ENCODE measurements at regions not wholly inside any gene's neighbourhood (a gene's known extent, or its start where the extent isn't known, plus 50 kb on each side); places are given as distances from the start of the nearest gene placed in this dataset.

DNA sequence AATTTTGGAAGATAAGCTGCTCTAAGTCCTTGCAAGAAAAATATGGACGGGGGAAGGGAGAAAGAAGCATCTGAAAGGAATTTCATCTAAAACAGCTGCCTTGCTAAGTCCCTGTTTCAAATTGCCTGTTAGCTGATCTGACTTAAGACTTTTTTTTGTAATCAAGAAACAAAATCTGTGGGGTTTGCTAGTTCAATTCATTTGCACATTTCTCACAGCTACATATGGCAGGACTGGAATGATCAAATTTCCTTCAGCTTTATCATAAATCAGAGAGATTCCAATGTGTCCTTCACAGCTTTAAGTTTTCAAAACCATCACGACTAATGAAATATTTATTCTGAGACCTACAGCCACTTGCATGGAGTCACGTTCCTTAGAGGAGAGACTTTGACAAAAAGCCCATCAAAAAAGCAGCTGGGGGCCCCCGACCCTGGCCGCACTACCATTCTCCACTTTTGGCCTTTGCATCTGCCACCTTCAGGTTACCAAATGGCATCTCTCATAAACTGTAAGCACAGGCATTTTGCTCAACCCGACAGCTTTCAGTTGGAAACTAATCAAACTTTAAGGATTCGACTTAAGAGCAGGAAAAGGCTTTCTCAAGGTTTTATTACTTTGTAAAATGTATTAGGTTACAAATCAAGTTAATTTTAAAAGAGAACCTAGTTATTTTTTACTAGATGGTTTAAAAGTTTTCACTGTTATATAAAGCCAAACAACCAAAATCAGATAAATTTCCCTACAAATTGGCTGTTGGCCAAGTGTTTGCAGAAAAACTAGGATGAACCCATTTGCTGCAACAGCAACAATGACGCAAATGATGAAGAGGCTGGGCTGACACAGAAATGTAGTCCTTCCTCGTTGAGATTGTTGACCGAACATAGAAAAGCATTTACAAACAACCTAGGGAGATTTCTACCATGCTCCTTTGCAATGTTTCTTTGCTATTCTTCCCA is 100.4 kb upstream of the RND3 start:
- H3K27ac ChIP-seq: no peak overlapping the region
- TF ChIP-seq, protein P1, sequence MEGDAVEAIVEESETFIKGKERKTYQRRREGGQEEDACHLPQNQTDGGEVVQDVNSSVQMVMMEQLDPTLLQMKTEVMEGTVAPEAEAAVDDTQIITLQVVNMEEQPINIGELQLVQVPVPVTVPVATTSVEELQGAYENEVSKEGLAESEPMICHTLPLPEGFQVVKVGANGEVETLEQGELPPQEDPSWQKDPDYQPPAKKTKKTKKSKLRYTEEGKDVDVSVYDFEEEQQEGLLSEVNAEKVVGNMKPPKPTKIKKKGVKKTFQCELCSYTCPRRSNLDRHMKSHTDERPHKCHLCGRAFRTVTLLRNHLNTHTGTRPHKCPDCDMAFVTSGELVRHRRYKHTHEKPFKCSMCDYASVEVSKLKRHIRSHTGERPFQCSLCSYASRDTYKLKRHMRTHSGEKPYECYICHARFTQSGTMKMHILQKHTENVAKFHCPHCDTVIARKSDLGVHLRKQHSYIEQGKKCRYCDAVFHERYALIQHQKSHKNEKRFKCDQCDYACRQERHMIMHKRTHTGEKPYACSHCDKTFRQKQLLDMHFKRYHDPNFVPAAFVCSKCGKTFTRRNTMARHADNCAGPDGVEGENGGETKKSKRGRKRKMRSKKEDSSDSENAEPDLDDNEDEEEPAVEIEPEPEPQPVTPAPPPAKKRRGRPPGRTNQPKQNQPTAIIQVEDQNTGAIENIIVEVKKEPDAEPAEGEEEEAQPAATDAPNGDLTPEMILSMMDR (conservative IDR thresholded peaks at IDR 0.05): no peak
- no peak for TF ChIP-seq ZFX (IDR thresholded peaks at IDR 0.05)

DNA sequence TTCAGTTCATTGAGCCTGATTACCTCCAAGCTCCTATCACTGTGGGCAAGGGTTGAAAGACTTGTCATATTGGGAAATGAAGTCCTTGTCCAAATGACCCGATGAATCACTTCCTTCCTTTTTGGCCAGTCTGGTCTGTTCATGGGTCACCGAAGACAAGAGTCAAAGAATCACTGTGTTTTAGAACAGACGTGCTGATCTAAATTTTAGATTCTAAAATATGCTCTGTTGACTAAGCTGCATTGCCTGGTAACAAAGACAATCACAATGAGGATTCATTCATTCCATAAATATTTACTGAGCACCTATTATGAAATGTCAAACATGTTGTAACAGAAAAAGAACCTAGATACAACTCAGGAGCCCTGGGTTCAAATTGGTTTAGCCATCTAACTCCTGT is 99.4 kb upstream of the RND3 start:
- no peak for TF ChIP-seq ZFX (IDR thresholded peaks at IDR 0.05)
- TF ChIP-seq, protein P1 (conservative IDR thresholded peaks at IDR 0.05): no peak

DNA sequence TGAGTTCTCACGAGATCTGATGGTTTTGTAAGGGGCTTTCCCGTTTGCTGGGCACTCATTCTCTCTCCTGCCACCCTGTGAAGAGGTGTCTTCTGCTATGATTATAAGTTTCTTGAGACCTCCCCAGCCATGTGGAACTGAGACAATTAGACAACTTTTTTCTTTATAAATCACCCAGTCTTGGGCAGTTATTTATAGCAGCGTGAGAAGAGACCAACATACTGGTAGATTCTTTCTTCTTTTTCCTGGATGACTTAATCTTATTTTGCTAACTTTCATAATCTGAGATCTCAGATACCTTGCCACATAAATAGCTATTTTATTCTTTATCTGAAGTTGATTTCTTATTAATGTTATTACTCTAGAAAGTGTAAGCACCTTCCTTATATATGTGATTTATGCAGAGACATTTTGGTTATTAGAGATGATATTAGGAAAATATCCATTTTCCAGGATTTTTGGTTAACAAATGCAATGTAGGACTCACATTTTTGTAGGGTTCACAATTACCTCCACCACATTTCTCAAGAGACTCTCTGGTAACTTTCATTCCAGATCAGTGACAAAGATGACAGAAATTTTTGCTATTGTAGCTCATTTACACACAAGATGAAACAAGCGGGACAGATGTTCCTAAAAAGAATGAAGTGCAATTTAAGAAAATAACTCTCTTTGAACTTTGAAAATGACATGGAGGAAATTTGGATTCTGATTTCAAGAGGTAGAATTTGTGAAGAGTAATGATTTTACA is 97.9 kb upstream of the RND3 start:
- no peak overlapping the region for H3K27ac ChIP-seq
- TF ChIP-seq ZFX (IDR thresholded peaks at IDR 0.05): no peak
- TF ChIP-seq, protein P1 (conservative IDR thresholded peaks at IDR 0.05): no peak

More for the DNA sequence above, 99.4 kb upstream of the RND3 start:
- H3K27ac ChIP-seq: no peak overlapping the region

DNA sequence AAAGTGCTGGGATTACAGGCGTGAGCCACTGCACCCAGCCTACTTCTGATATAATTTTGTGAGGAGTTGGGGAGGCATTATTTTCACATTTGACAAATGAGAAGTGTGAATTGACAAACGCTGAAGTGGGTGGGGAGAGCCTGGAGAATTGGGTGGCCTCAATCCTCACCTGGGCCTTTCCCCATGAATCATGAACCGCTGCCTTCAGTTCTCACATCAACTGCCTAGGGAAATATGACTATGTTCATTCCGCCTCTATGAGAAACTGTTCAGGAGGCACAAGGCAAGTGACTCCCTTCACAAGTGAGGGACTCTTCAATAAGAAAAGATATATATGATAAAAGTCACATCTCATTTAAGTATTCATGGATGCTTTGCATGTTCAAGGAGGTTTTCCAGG is 96.6 kb upstream of the RND3 start:
- H3K27ac ChIP-seq: no peak overlapping the region
- no peak for TF ChIP-seq ZFX (IDR thresholded peaks at IDR 0.05)
- TF ChIP-seq, protein P1 (conservative IDR thresholded peaks at IDR 0.05): no peak

DNA sequence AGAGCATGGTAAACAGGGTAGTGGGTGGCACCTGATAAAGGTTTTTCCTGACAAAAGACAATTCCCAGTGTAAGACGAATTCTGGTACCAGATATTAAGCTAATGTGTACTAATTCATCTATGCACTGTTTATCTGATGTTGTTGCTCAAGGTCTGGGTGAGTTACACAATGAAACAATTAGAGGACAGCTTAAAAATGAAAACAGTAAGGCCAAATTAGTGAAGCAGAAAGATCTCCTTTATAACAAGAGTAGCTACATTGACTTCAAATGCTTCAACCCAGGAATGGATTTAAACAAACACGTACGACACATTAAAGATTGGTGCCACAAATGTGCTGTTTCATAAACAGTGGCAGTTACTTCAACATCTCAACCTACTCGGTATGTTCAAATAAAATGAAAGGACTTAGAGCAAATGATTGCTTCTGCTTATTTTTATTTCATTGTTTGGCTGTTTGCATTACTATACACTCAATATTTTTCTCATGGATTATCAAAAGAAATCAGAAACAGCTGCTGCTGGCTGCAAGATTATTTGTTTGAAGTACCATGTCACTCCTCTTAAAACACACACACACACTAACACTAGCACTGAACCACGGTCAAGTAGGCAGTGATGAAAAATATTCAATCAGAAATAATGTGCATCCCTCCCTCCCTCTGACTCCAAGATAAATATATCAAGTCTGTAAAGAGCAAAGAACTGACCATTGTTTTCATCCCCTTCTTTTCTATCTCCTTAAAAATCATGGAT is 94.4 kb upstream of the RND3 start:
- no peak overlapping the region for H3K27ac ChIP-seq
- TF ChIP-seq ZFX (IDR thresholded peaks at IDR 0.05): no peak
- TF ChIP-seq, protein P1 (conservative IDR thresholded peaks at IDR 0.05): no peak

DNA sequence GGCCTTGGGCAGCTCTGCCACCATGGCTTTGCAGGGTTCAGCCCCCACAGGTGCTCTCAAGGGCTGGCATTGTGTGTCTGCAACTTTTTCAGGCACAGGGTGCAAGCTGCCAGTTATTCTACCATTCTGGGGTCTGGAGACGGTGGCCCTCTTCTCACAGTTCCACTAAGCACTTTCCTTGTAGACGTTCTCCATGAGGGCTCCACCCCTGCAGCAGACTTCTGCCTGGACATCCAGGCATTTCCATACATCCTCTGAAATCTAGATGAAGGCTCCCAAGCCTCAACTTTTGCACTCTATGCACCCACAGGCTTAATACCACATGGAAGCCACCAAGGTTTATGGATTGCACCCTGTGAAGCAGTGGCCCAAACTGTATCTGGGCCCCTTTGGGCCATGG is 91.0 kb upstream of the RND3 start:
- no peak overlapping the region for H3K27ac ChIP-seq
- TF ChIP-seq, protein P1 (conservative IDR thresholded peaks at IDR 0.05): no peak
- no peak for TF ChIP-seq ZFX (IDR thresholded peaks at IDR 0.05)
